ENCODE measurements at regions not wholly inside any gene's neighbourhood (a gene's known extent, or its start where the extent isn't known, plus 50 kb on each side); places are given as distances from the start of the nearest gene placed in this dataset.

DNA sequence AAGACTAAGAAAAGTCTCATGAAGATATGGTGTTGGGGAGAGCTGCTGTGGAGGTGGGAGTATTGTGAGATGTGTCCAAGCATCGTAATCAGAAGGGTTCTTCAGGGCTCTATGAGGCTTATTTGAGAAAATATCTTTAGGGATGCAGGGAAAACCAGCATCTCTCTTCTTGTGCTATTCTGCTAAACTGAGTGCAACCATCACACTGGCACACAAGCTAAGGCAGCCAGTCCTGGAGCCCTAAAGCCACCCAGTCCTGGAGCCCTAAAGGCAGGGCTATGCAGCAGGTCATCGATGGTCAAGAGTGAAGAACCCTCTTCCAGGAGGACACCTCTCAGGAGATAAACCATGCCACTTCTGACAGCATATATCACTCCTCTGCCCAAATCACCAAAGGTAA, 445.2 kb upstream of the MIR17HG start:
- no peak for TF ChIP-seq SUZ12 (IDR thresholded peaks at IDR 0.05; ENCODE audit: extremely low read depth, insufficient read depth, insufficient read length)
- TF ChIP-seq ZNF274 (IDR thresholded peaks at IDR 0.05; ENCODE audit: low read depth, low read length), result no peak
